Activated naive CD8-positive, alpha-beta T cell treated with anti-CD3 and anti-CD28 coated beads for 36 hours (primary cell): ENCODE measurements at regions not wholly inside any gene's neighbourhood (a gene's known extent, or its start where the extent isn't known, plus 50 kb on each side); places are given as distances from the start of the nearest gene placed in this dataset.
"Not testable (repeated sequence)": the region's sequence is repeated elsewhere in the genome, so short reads cannot be mapped to it uniquely, and the experiment has no call there.

ENCODE experiments used
- DNase-seq: peaks from one replicate; pipeline ENCODE4 v3.0.0; 2021
- H3K27ac Mint-ChIP-seq: one replicate; pipeline ENCODE4 v1.8.0; 2022; ENCODE audit warnings: mild to moderate bottlenecking, moderate library complexity, mixed read lengths
- H3K27me3 Mint-ChIP-seq: one replicate; pipeline ENCODE4 v1.8.0; 2022; ENCODE audit warnings: mild to moderate bottlenecking, mixed read lengths
- H3K36me3 Mint-ChIP-seq: one replicate; pipeline ENCODE4 v1.8.0; 2021; ENCODE audit warnings: mild to moderate bottlenecking, mixed read lengths
- H3K4me1 Mint-ChIP-seq: one replicate; pipeline ENCODE4 v1.8.0; 2021; ENCODE audit warnings: mixed read lengths
- H3K4me3 Mint-ChIP-seq: one replicate; pipeline ENCODE4 v1.8.0; 2022; ENCODE audit warnings: mild to moderate bottlenecking, moderate library complexity, mixed read lengths
- H3K9me3 Mint-ChIP-seq: one replicate; pipeline ENCODE4 v1.8.0; 2022; ENCODE audit warnings: mixed read lengths

GRCh38 chr7:54354436-54354835, 187.7 kb upstream of the VSTM2A start:
- no peaks in the 10 kb centered on the region for H3K36me3 Mint-ChIP-seq
- H3K27ac Mint-ChIP-seq: no peak overlapping the region
- no peak overlapping the region for H3K4me3 Mint-ChIP-seq
- H3K4me1 Mint-ChIP-seq: no peaks in the 10 kb centered on the region
- no peaks in the 10 kb centered on the region for H3K27me3 Mint-ChIP-seq
- peaks cover 4% of the 10 kb centered on the region for H3K9me3 Mint-ChIP-seq
- DNase-seq: no peak

- H3K4me3 Mint-ChIP-seq: no peak overlapping the region
Measured at GRCh38 chr7:54355842-54356241, 186.3 kb upstream of the VSTM2A start.

GRCh38 chr7:54360075-54360840, 181.9 kb upstream of the VSTM2A start:
- H3K27ac Mint-ChIP-seq: no peak overlapping the region
- no peaks in the 10 kb centered on the region for H3K36me3 Mint-ChIP-seq
- no peaks in the 10 kb centered on the region for H3K27me3 Mint-ChIP-seq
- DNase-seq: no peak
- no peaks in the 10 kb centered on the region for H3K4me1 Mint-ChIP-seq
- no peak overlapping the region for H3K4me3 Mint-ChIP-seq
- peaks cover 10% of the 10 kb centered on the region for H3K9me3 Mint-ChIP-seq

More at GRCh38 chr7:54355842-54356241, 186.3 kb upstream of the VSTM2A start:
- no peak for DNase-seq
- Mint-ChIP-seq H3K36me3 (no peaks in the 10 kb centered on the region), H3K27ac (no peak overlapping the region), H3K9me3 (peaks cover 9% of the 10 kb centered on the region), H3K4me1 (no peaks in the 10 kb centered on the region), H3K27me3 (no peaks in the 10 kb centered on the region)

- Mint-ChIP-seq H3K4me3 (no peak overlapping the region), H3K27ac (no peak overlapping the region), H3K27me3 (no peaks in the 10 kb centered on the region), H3K36me3 (no peaks in the 10 kb centered on the region), H3K4me1 (no peaks in the 10 kb centered on the region), H3K9me3 (peaks cover 3% of the 10 kb centered on the region)
- DNase-seq: no peak
Measured at GRCh38 chr7:54390565-54390964, 151.6 kb upstream of the VSTM2A start.

- H3K27ac Mint-ChIP-seq: no peak overlapping the region
- no peaks in the 10 kb centered on the region for H3K4me1 Mint-ChIP-seq
- H3K4me3 Mint-ChIP-seq: no peak overlapping the region
- H3K27me3 Mint-ChIP-seq: no peaks in the 10 kb centered on the region
- no peak for DNase-seq
- peaks cover 3% of the 10 kb centered on the region for H3K9me3 Mint-ChIP-seq
- no peaks in the 10 kb centered on the region for H3K36me3 Mint-ChIP-seq
Measured at GRCh38 chr7:54392935-54393334, 149.2 kb upstream of the VSTM2A start.

GRCh38 chr7:54394834-54395233, 147.3 kb upstream of the VSTM2A start:
- H3K27ac Mint-ChIP-seq: no peak overlapping the region
- no peaks in the 10 kb centered on the region for H3K27me3 Mint-ChIP-seq
- H3K4me3 Mint-ChIP-seq: no peak overlapping the region
- no peak for DNase-seq
- H3K9me3 Mint-ChIP-seq: peaks cover 3% of the 10 kb centered on the region
- H3K36me3 Mint-ChIP-seq: no peaks in the 10 kb centered on the region
- no peaks in the 10 kb centered on the region for H3K4me1 Mint-ChIP-seq

- H3K27me3 Mint-ChIP-seq: no peaks in the 10 kb centered on the region
- no peak overlapping the region for H3K27ac Mint-ChIP-seq
- H3K4me1 Mint-ChIP-seq: no peaks in the 10 kb centered on the region
- peaks cover 3% of the 10 kb centered on the region for H3K9me3 Mint-ChIP-seq
- DNase-seq: no peak
- H3K4me3 Mint-ChIP-seq: no peak overlapping the region
- H3K36me3 Mint-ChIP-seq: no peaks in the 10 kb centered on the region
Measured at GRCh38 chr7:54397836-54398612, 144.2 kb upstream of the VSTM2A start.

- no peaks in the 10 kb centered on the region for H3K4me1 Mint-ChIP-seq
- H3K9me3 Mint-ChIP-seq: peaks cover 3% of the 10 kb centered on the region
- no peak for DNase-seq
- H3K36me3 Mint-ChIP-seq: no peaks in the 10 kb centered on the region
- no peak overlapping the region for H3K27ac Mint-ChIP-seq
- H3K27me3 Mint-ChIP-seq: no peaks in the 10 kb centered on the region
- H3K4me3 Mint-ChIP-seq: no peak overlapping the region
Measured at GRCh38 chr7:54398863-54399262, 143.3 kb upstream of the VSTM2A start.

GRCh38 chr7:54409917-54410316, 132.3 kb upstream of the VSTM2A start:
- Mint-ChIP-seq H3K27ac (no peak overlapping the region), H3K4me3 (no peak overlapping the region), H3K36me3 (no peaks in the 10 kb centered on the region), H3K9me3 (peaks cover 19% of the 10 kb centered on the region), H3K4me1 (no peaks in the 10 kb centered on the region), H3K27me3 (no peaks in the 10 kb centered on the region)
- DNase-seq: no peak

GRCh38 chr7:54416678-54417077, 125.5 kb upstream of the VSTM2A start:
- no peaks in the 10 kb centered on the region for H3K27me3 Mint-ChIP-seq
- no peaks in the 10 kb centered on the region for H3K4me1 Mint-ChIP-seq

GRCh38 chr7:54419209-54419608, 123.0 kb upstream of the VSTM2A start:
- DNase-seq: no peak
- no peak overlapping the region for H3K4me3 Mint-ChIP-seq
- H3K9me3 Mint-ChIP-seq: peaks cover 6% of the 10 kb centered on the region
- no peaks in the 10 kb centered on the region for H3K36me3 Mint-ChIP-seq
- no peaks in the 10 kb centered on the region for H3K27me3 Mint-ChIP-seq
- no peak overlapping the region for H3K27ac Mint-ChIP-seq
- H3K4me1 Mint-ChIP-seq: no peaks in the 10 kb centered on the region

More at GRCh38 chr7:54416678-54417077, 125.5 kb upstream of the VSTM2A start:
- H3K9me3 Mint-ChIP-seq: peaks cover 7% of the 10 kb centered on the region
- H3K27ac Mint-ChIP-seq: no peak overlapping the region
- no peak for DNase-seq
- H3K36me3 Mint-ChIP-seq: no peaks in the 10 kb centered on the region
- H3K4me3 Mint-ChIP-seq: no peak overlapping the region

GRCh38 chr7:54426406-54426805, 115.8 kb upstream of the VSTM2A start:
- Mint-ChIP-seq H3K4me3 (no peak overlapping the region), H3K9me3 (peaks cover 7% of the 10 kb centered on the region), H3K36me3 (no peaks in the 10 kb centered on the region), H3K27ac (no peak overlapping the region), H3K4me1 (no peaks in the 10 kb centered on the region), H3K27me3 (no peaks in the 10 kb centered on the region)
- DNase-seq: no peak

GRCh38 chr7:54429111-54429510, 113.1 kb upstream of the VSTM2A start:
- Mint-ChIP-seq H3K27me3 (no peaks in the 10 kb centered on the region), H3K4me1 (no peaks in the 10 kb centered on the region), H3K4me3 (no peak overlapping the region), H3K9me3 (peaks cover 9% of the 10 kb centered on the region), H3K36me3 (no peaks in the 10 kb centered on the region), H3K27ac (no peak overlapping the region)
- DNase-seq: no peak

GRCh38 chr7:54439391-54439790, 102.8 kb upstream of the VSTM2A start:
- Mint-ChIP-seq H3K27ac (no peak overlapping the region), H3K27me3 (no peaks in the 10 kb centered on the region), H3K4me1 (no peaks in the 10 kb centered on the region), H3K36me3 (no peaks in the 10 kb centered on the region), H3K9me3 (peaks cover 14% of the 10 kb centered on the region), H3K4me3 (no peak overlapping the region)
- DNase-seq: no peak

GRCh38 chr7:54444046-54444686, 98.0 kb upstream of the VSTM2A start:
- not testable (repeated sequence) for H3K4me3 Mint-ChIP-seq, H3K4me1 Mint-ChIP-seq, H3K27ac Mint-ChIP-seq, DNase-seq, H3K36me3 Mint-ChIP-seq, H3K27me3 Mint-ChIP-seq
- peaks cover 15% of the 10 kb centered on the region for H3K9me3 Mint-ChIP-seq
